Erythroblast (primary cell): ENCODE measurements at regions not wholly inside any gene's neighbourhood (a gene's known extent, or its start where the extent isn't known, plus 50 kb on each side); places are given as distances from the start of the nearest gene placed in this dataset.

Source experiments
- GATA1 ChIP-seq: IDR thresholded peaks from 2 replicates; pipeline ENCODE4 v1.6.1; 2011; ENCODE audit warnings: low read depth, mild to moderate bottlenecking, control low read depth, low read length, moderate library complexity
- POLR2A ChIP-seq: IDR thresholded peaks from 2 replicates; pipeline ENCODE4 v1.6.1; 2011; ENCODE audit warnings: mild to moderate bottlenecking, low read length

DNA sequence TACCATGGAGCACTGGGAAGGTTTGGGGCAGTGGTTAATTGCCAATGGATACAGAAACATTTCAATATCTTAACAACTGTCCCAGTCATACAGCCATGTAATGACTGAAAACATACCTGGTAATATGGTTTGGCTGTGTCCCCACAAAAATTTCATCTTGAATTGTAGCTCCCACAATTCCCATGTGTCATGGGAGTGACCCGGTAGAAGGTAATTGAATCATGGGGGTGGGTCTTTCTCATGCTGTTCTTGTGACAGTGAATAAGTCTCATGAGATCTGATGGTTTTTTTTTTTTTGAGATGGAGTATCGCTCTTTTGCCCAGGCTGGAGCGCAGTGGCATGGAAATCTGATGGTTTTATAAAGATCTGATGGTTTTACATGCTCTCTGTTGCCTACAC lies 284.4 kb downstream of the TCF7L2 start:
- TF ChIP-seq POLR2A (no peak), GATA1 (no peak)
